ENCODE measurements at regions not wholly inside any gene's neighbourhood (a gene's known extent, or its start where the extent isn't known, plus 50 kb on each side); places are given as distances from the start of the nearest gene placed in this dataset.

- Histone ChIP-seq H3K9me3 (ENCODE audit: low read length) (no peaks in the 10 kb centered on the region), H3K79me2 (ENCODE audit: low read length) (no peaks in the 10 kb centered on the region), H3K4me2 (ENCODE audit: low read depth, low read length, poor library complexity, severe bottlenecking) (no peak overlapping the region), H3K4me1 (ENCODE audit: low read length) (no peaks in the 10 kb centered on the region), H2AFZ (ENCODE audit: low read length) (no peak overlapping the region), H3K4me3 (ENCODE audit: low read length) (no peak overlapping the region), H4K20me1 (ENCODE audit: insufficient read depth, low read depth, low read length) (no peaks in the 10 kb centered on the region), H3K27ac (ENCODE audit: low read length) (no peak overlapping the region), H3K9ac (ENCODE audit: low read length) (no peak overlapping the region), H3K27me3 (ENCODE audit: low read length) (no peaks in the 10 kb centered on the region), H3K9me2 (replicated peaks; ENCODE audit: insufficient read depth, low read length) (no peaks in the 10 kb centered on the region), H3K36me3 (ENCODE audit: insufficient read depth, low read length) (no peaks in the 10 kb centered on the region)
- no peak for DNase-seq
Observed at GRCh38 chr15:39181056-39181747, 399.7 kb upstream of the THBS1 start.

- Histone ChIP-seq H3K27ac (ENCODE audit: low read length) (no peak overlapping the region), H3K79me2 (ENCODE audit: low read length) (no peaks in the 10 kb centered on the region), H3K4me1 (ENCODE audit: low read length) (no peaks in the 10 kb centered on the region), H3K9me3 (ENCODE audit: low read length) (no peaks in the 10 kb centered on the region), H3K4me3 (ENCODE audit: low read length) (no peak overlapping the region), H3K36me3 (ENCODE audit: insufficient read depth, low read length) (no peaks in the 10 kb centered on the region), H3K27me3 (ENCODE audit: low read length) (no peaks in the 10 kb centered on the region), H4K20me1 (ENCODE audit: insufficient read depth, low read depth, low read length) (no peaks in the 10 kb centered on the region), H2AFZ (ENCODE audit: low read length) (no peak overlapping the region), H3K4me2 (ENCODE audit: low read depth, low read length, poor library complexity, severe bottlenecking) (no peak overlapping the region), H3K9me2 (replicated peaks; ENCODE audit: insufficient read depth, low read length) (no peaks in the 10 kb centered on the region), H3K9ac (ENCODE audit: low read length) (no peak overlapping the region)
- no peak for DNase-seq
Observed at GRCh38 chr15:39181940-39182339, 398.9 kb upstream of the THBS1 start.

- no peaks in the 10 kb centered on the region for H4K20me1 ChIP-seq (ENCODE audit: insufficient read depth, low read depth, low read length)
- no peaks in the 10 kb centered on the region for H3K79me2 ChIP-seq (ENCODE audit: low read length)
- H3K27ac ChIP-seq (ENCODE audit: low read length) = no peak overlapping the region
- no peak for DNase-seq
- H3K9me2 ChIP-seq (replicated peaks; ENCODE audit: insufficient read depth, low read length) = no peaks in the 10 kb centered on the region
- H3K4me3 ChIP-seq (ENCODE audit: low read length) = no peak overlapping the region
- no peaks in the 10 kb centered on the region for H3K36me3 ChIP-seq (ENCODE audit: insufficient read depth, low read length)
- no peak overlapping the region for H3K4me2 ChIP-seq (ENCODE audit: low read depth, low read length, poor library complexity, severe bottlenecking)
- H3K9me3 ChIP-seq (ENCODE audit: low read length) = no peaks in the 10 kb centered on the region
- no peak overlapping the region for H3K9ac ChIP-seq (ENCODE audit: low read length)
- no peak overlapping the region for H2AFZ ChIP-seq (ENCODE audit: low read length)
- no peaks in the 10 kb centered on the region for H3K4me1 ChIP-seq (ENCODE audit: low read length)
- H3K27me3 ChIP-seq (ENCODE audit: low read length) = no peaks in the 10 kb centered on the region
Observed at GRCh38 chr15:39183164-39183881, 397.6 kb upstream of the THBS1 start.

- Histone ChIP-seq H3K79me2 (ENCODE audit: low read length) (no peaks in the 10 kb centered on the region), H3K9me2 (replicated peaks; ENCODE audit: insufficient read depth, low read length) (no peaks in the 10 kb centered on the region)
- no peak for DNase-seq
Observed at GRCh38 chr15:39184701-39185390, 396.0 kb upstream of the THBS1 start.

GRCh38 chr15:39188314-39188713, 392.6 kb upstream of the THBS1 start:
- Histone ChIP-seq H3K9me2 (replicated peaks; ENCODE audit: insufficient read depth, low read length) (no peaks in the 10 kb centered on the region), H3K4me1 (ENCODE audit: low read length) (no peaks in the 10 kb centered on the region), H3K9ac (ENCODE audit: low read length) (no peak overlapping the region), H2AFZ (ENCODE audit: low read length) (no peak overlapping the region), H3K9me3 (ENCODE audit: low read length) (no peaks in the 10 kb centered on the region), H3K4me3 (ENCODE audit: low read length) (no peak overlapping the region), H3K27ac (ENCODE audit: low read length) (no peak overlapping the region), H3K79me2 (ENCODE audit: low read length) (no peaks in the 10 kb centered on the region), H3K27me3 (ENCODE audit: low read length) (no peaks in the 10 kb centered on the region), H4K20me1 (ENCODE audit: insufficient read depth, low read depth, low read length) (no peaks in the 10 kb centered on the region), H3K36me3 (ENCODE audit: insufficient read depth, low read length) (no peaks in the 10 kb centered on the region), H3K4me2 (ENCODE audit: low read depth, low read length, poor library complexity, severe bottlenecking) (no peak overlapping the region)
- no peak for DNase-seq

More at GRCh38 chr15:39184701-39185390, 396.0 kb upstream of the THBS1 start:
- H3K27me3 ChIP-seq (ENCODE audit: low read length) = no peaks in the 10 kb centered on the region
- no peak overlapping the region for H3K27ac ChIP-seq (ENCODE audit: low read length)
- no peak overlapping the region for H2AFZ ChIP-seq (ENCODE audit: low read length)
- H3K9ac ChIP-seq (ENCODE audit: low read length) = no peak overlapping the region
- no peak overlapping the region for H3K4me3 ChIP-seq (ENCODE audit: low read length)
- H3K9me3 ChIP-seq (ENCODE audit: low read length) = no peaks in the 10 kb centered on the region
- H3K4me1 ChIP-seq (ENCODE audit: low read length) = no peaks in the 10 kb centered on the region
- H3K4me2 ChIP-seq (ENCODE audit: low read depth, low read length, poor library complexity, severe bottlenecking) = no peak overlapping the region
- H3K36me3 ChIP-seq (ENCODE audit: insufficient read depth, low read length) = no peaks in the 10 kb centered on the region
- H4K20me1 ChIP-seq (ENCODE audit: insufficient read depth, low read depth, low read length) = no peaks in the 10 kb centered on the region

- H3K4me3 ChIP-seq (ENCODE audit: low read length) = no peak overlapping the region
- no peaks in the 10 kb centered on the region for H3K4me1 ChIP-seq (ENCODE audit: low read length)
- H3K9me3 ChIP-seq (ENCODE audit: low read length) = no peaks in the 10 kb centered on the region
- no peaks in the 10 kb centered on the region for H4K20me1 ChIP-seq (ENCODE audit: insufficient read depth, low read depth, low read length)
- H3K27me3 ChIP-seq (ENCODE audit: low read length) = no peaks in the 10 kb centered on the region
- no peaks in the 10 kb centered on the region for H3K36me3 ChIP-seq (ENCODE audit: insufficient read depth, low read length)
- H3K9me2 ChIP-seq (replicated peaks; ENCODE audit: insufficient read depth, low read length) = no peaks in the 10 kb centered on the region
- no peak overlapping the region for H2AFZ ChIP-seq (ENCODE audit: low read length)
- no peak overlapping the region for H3K9ac ChIP-seq (ENCODE audit: low read length)
- H3K27ac ChIP-seq (ENCODE audit: low read length) = no peak overlapping the region
- no peak overlapping the region for H3K4me2 ChIP-seq (ENCODE audit: low read depth, low read length, poor library complexity, severe bottlenecking)
- no peak for DNase-seq
- H3K79me2 ChIP-seq (ENCODE audit: low read length) = no peaks in the 10 kb centered on the region
Observed at GRCh38 chr15:39188930-39189329, 391.9 kb upstream of the THBS1 start.

GRCh38 chr15:39191871-39192291, 389.0 kb upstream of the THBS1 start:
- Histone ChIP-seq H3K4me2 (ENCODE audit: low read depth, low read length, poor library complexity, severe bottlenecking) (no peak overlapping the region), H2AFZ (ENCODE audit: low read length) (no peak overlapping the region), H3K27me3 (ENCODE audit: low read length) (no peaks in the 10 kb centered on the region), H3K4me1 (ENCODE audit: low read length) (no peaks in the 10 kb centered on the region), H3K27ac (ENCODE audit: low read length) (no peak overlapping the region), H3K4me3 (ENCODE audit: low read length) (no peak overlapping the region), H3K9me2 (replicated peaks; ENCODE audit: insufficient read depth, low read length) (no peaks in the 10 kb centered on the region), H4K20me1 (ENCODE audit: insufficient read depth, low read depth, low read length) (no peaks in the 10 kb centered on the region), H3K9me3 (ENCODE audit: low read length) (no peaks in the 10 kb centered on the region), H3K9ac (ENCODE audit: low read length) (no peak overlapping the region), H3K36me3 (ENCODE audit: insufficient read depth, low read length) (no peaks in the 10 kb centered on the region), H3K79me2 (ENCODE audit: low read length) (no peaks in the 10 kb centered on the region)
- DNase-seq = no peak

GRCh38 chr15:39192351-39192750, 388.5 kb upstream of the THBS1 start:
- Histone ChIP-seq H3K9me3 (ENCODE audit: low read length) (no peaks in the 10 kb centered on the region), H3K36me3 (ENCODE audit: insufficient read depth, low read length) (no peaks in the 10 kb centered on the region), H3K27me3 (ENCODE audit: low read length) (no peaks in the 10 kb centered on the region), H3K79me2 (ENCODE audit: low read length) (no peaks in the 10 kb centered on the region), H3K4me2 (ENCODE audit: low read depth, low read length, poor library complexity, severe bottlenecking) (no peak overlapping the region), H3K27ac (ENCODE audit: low read length) (no peak overlapping the region), H2AFZ (ENCODE audit: low read length) (no peak overlapping the region), H3K4me1 (ENCODE audit: low read length) (no peaks in the 10 kb centered on the region), H4K20me1 (ENCODE audit: insufficient read depth, low read depth, low read length) (no peaks in the 10 kb centered on the region), H3K9ac (ENCODE audit: low read length) (no peak overlapping the region), H3K4me3 (ENCODE audit: low read length) (no peak overlapping the region), H3K9me2 (replicated peaks; ENCODE audit: insufficient read depth, low read length) (no peaks in the 10 kb centered on the region)
- DNase-seq = no peak

Measured in Karpas-422 (cell line).